Endodermal cell (in vitro differentiated cells): ENCODE measurements at regions not wholly inside any gene's neighbourhood (a gene's known extent, or its start where the extent isn't known, plus 50 kb on each side); places are given as distances from the start of the nearest gene placed in this dataset.

ENCODE experiments used
- DNase-seq: peaks from one replicate; pipeline ENCODE4 v3.0.0-alpha.2; 2017
- H3K27ac ChIP-seq: 2 replicates; pipeline ENCODE4 v1.5.1; 2013; ENCODE audit warnings: mild to moderate bottlenecking, low read depth, low read length, moderate library complexity
- H3K27me3 ChIP-seq: 2 replicates; pipeline ENCODE4 v1.6.1; 2013; ENCODE audit warnings: mild to moderate bottlenecking, low read length, moderate library complexity; ENCODE audit not compliant: insufficient read depth, control insufficient read depth, poor library complexity, severe bottlenecking
- H3K36me3 ChIP-seq: 2 replicates; pipeline ENCODE4 v1.7.0; 2013; ENCODE audit warnings: mild to moderate bottlenecking, low read length, moderate library complexity; ENCODE audit not compliant: control insufficient read depth, insufficient read depth
- H3K4me1 ChIP-seq: one replicate; pipeline ENCODE4 v1.7.0; 2013; ENCODE audit warnings: low read length; ENCODE audit not compliant: control insufficient read depth, insufficient read depth
- H3K4me3 ChIP-seq: 2 replicates; pipeline ENCODE4 v1.5.1; 2013; ENCODE audit warnings: mild to moderate bottlenecking, low read length, moderate library complexity
- H3K9ac ChIP-seq: 2 replicates; pipeline ENCODE4 v1.6.1; 2013; ENCODE audit warnings: mild to moderate bottlenecking, low read length, moderate library complexity; ENCODE audit not compliant: poor library complexity, severe bottlenecking; ENCODE audit errors: extremely low read depth
- H3K9me3 ChIP-seq: 2 replicates; pipeline ENCODE4 v1.6.1; 2013; ENCODE audit warnings: mild to moderate bottlenecking, low read length, moderate library complexity; ENCODE audit not compliant: control insufficient read depth
- H3K27ac Mint-ChIP-seq: 2 replicates; pipeline ENCODE4 v1.8.0; 2020; ENCODE audit warnings: mixed read lengths
- H3K27me3 Mint-ChIP-seq: 2 replicates; pipeline ENCODE4 v1.8.0; 2021; ENCODE audit warnings: mild to moderate bottlenecking, mixed read lengths; ENCODE audit not compliant: insufficient read depth
- H3K36me3 Mint-ChIP-seq: 2 replicates; pipeline ENCODE4 v1.8.0; 2020; ENCODE audit warnings: low read depth, mixed read lengths
- H3K4me1 Mint-ChIP-seq: 2 replicates; pipeline ENCODE4 v1.8.0; 2020; ENCODE audit warnings: mixed read lengths
- H3K4me3 Mint-ChIP-seq: 2 replicates; pipeline ENCODE4 v1.8.0; 2020; ENCODE audit warnings: mild to moderate bottlenecking, moderate library complexity, mixed read lengths
- H3K9me3 Mint-ChIP-seq: 2 replicates; pipeline ENCODE4 v1.8.0; 2020; ENCODE audit warnings: mild to moderate bottlenecking, mixed read lengths
- WGBS, 2 experiments: methylation state at CpG; one replicate each; pipeline versions ENCODE4 v1.1.5 to v1.1.7; 2013; ENCODE audit warnings: missing lambda C conversion rate in 2 of 2, mixed read lengths in 1 of 2; ENCODE audit not compliant: insufficient coverage in 1 of 2, insufficient read length in 1 of 2; 5-methylcytosine and 5-hydroxymethylcytosine counted together
- TF ChIP-seq, protein P1 (sequence below): fragments of 200-600 bp; sonication (generic); conservative IDR thresholded peaks from 2 replicates; pipeline ENCODE4 v1.5.0; 2021; ENCODE audit warnings: antibody characterized with exemption, mild to moderate bottlenecking

DNA sequence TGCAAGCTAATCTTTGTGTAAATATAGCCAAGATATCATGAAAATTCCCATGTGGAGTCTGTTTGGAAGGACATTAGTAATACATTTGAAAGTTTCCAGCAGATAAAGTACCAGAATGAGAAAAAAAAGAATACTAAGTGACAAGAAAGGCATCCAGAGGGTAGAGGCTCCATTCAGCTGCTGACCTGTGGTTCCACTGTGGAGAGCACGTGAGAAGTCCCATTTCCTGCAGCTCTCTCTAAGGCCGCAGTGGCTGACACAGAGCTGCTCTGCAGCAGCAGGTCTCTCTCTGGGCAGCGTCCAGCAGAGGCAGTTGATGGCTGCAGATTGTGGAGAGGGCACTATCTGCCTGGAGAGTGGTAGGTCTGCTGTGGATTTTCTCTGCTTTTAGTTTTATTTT, 100.1 kb upstream of the TMEM72 start:
- H3K36me3 Mint-ChIP-seq: no peaks in the 10 kb centered on the region
- 71% methylated on average over 3 of the region's 3 CpGs; no CpG with 5 or more reads in 1 of the 2 experiments for WGBS, 2 experiments

DNA sequence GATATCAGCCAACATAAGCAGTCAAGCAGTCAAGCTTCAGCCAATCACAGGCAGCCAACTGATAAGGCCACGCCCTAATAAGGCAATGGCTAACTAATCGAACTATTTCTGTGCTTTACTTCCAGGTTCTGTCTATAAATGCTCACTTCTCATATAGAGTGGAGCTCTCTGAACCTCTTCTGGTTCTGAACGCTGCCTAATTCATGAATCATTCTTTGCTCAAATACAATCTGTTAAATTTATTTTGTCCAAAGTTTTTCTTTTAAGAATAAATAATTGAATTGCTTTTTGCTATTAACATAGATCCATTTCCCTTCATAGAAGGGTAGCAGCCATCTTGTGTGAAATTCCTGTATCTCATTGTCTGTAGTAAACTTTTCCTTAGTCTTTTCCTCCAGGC, 97.9 kb upstream of the TMEM72 start:
- Mint-ChIP-seq H3K27ac (no peak overlapping the region), H3K27me3 (no peaks in the 10 kb centered on the region), H3K4me3 (no peak overlapping the region), H3K4me1 (peaks cover 11% of the 10 kb centered on the region), H3K9me3 (no peaks in the 10 kb centered on the region), H3K36me3 (no peaks in the 10 kb centered on the region)
- Histone ChIP-seq H3K27me3 (no peaks in the 10 kb centered on the region), H3K27ac (no peak overlapping the region), H3K36me3 (no peaks in the 10 kb centered on the region), H3K4me1 (peaks cover under 1% of the 10 kb centered on the region), H3K9ac (no peak overlapping the region), H3K4me3 (no peak overlapping the region), H3K9me3 (no peaks in the 10 kb centered on the region)
- WGBS, 2 experiments: 82 to 87% methylated on average over 2 to 3 of the region's 3 CpGs
- no peak for DNase-seq
- TF ChIP-seq, protein P1, sequence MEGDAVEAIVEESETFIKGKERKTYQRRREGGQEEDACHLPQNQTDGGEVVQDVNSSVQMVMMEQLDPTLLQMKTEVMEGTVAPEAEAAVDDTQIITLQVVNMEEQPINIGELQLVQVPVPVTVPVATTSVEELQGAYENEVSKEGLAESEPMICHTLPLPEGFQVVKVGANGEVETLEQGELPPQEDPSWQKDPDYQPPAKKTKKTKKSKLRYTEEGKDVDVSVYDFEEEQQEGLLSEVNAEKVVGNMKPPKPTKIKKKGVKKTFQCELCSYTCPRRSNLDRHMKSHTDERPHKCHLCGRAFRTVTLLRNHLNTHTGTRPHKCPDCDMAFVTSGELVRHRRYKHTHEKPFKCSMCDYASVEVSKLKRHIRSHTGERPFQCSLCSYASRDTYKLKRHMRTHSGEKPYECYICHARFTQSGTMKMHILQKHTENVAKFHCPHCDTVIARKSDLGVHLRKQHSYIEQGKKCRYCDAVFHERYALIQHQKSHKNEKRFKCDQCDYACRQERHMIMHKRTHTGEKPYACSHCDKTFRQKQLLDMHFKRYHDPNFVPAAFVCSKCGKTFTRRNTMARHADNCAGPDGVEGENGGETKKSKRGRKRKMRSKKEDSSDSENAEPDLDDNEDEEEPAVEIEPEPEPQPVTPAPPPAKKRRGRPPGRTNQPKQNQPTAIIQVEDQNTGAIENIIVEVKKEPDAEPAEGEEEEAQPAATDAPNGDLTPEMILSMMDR: no peak

More for the DNA sequence above, 100.1 kb upstream of the TMEM72 start:
- no peak overlapping the region for H3K4me3 ChIP-seq
- no peaks in the 10 kb centered on the region for H3K27me3 ChIP-seq
- H3K4me1 ChIP-seq: no peaks in the 10 kb centered on the region
- TF ChIP-seq, protein P1: no peak
- no peak overlapping the region for H3K27ac ChIP-seq
- Mint-ChIP-seq H3K9me3 (no peaks in the 10 kb centered on the region), H3K27ac (no peak overlapping the region), H3K4me3 (no peak overlapping the region), H3K27me3 (no peaks in the 10 kb centered on the region), H3K4me1 (peaks cover 10% of the 10 kb centered on the region)
- no peak overlapping the region for H3K9ac ChIP-seq
- H3K36me3 ChIP-seq: no peaks in the 10 kb centered on the region
- no peak for DNase-seq
- H3K9me3 ChIP-seq: no peaks in the 10 kb centered on the region

DNA sequence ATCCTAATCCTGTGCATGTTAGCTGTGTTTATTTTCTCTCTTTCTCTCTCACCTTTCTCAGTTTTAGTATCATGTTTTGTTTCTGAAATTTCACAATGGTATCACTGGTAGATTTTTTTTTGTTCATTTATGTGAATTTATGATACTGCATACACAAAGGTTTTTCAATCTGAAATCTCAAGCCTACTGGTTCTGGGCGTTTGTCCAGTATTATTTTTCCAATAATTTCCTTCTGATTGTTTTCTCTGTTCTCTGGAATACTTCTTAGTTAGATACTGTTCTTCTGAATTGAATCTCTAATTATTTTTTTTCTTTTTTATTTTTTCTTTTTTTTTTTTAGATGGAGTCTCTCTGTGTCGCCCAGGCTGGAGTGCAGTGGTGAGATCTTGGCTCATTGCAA, 96.2 kb upstream of the TMEM72 start:
- no peaks in the 10 kb centered on the region for H3K9me3 ChIP-seq
- peaks cover 7% of the 10 kb centered on the region for H3K4me1 ChIP-seq
- 93 to 100% methylated on average over 1 to 2 of the region's 2 CpGs for whole genome bisulfite sequencing, 2 experiments
- H3K36me3 Mint-ChIP-seq: no peaks in the 10 kb centered on the region
- H3K9me3 Mint-ChIP-seq: no peaks in the 10 kb centered on the region
- H3K9ac ChIP-seq: no peak overlapping the region
- no peak overlapping the region for H3K27ac ChIP-seq
- TF ChIP-seq, protein P1: no peak
- no peaks in the 10 kb centered on the region for H3K27me3 ChIP-seq
- H3K4me3 Mint-ChIP-seq: no peak overlapping the region
- H3K4me3 ChIP-seq: no peak overlapping the region
- DNase-seq: no peak
- no peaks in the 10 kb centered on the region for H3K36me3 ChIP-seq
- no peak overlapping the region for H3K27ac Mint-ChIP-seq
- H3K27me3 Mint-ChIP-seq: no peaks in the 10 kb centered on the region
- H3K4me1 Mint-ChIP-seq: peaks cover 13% of the 10 kb centered on the region
